ENCODE measurements at regions not wholly inside any gene's neighbourhood (a gene's known extent, or its start where the extent isn't known, plus 50 kb on each side); places are given as distances from the start of the nearest gene placed in this dataset.
A peak's percentile ranks its signal among the peaks of the same experiment; 100 is the strongest.
"Not testable (repeated sequence)": the region's sequence is repeated elsewhere in the genome, so short reads cannot be mapped to it uniquely, and the experiment has no call there.

GRCh38 chr14:87241018-87241768 lies 751.8 kb downstream of the GALC start:
- Histone ChIP-seq H4K20me1 (replicated peaks; ENCODE audit: insufficient read depth) (no peaks in the 10 kb centered on the region), H3K9me2 (ENCODE audit: insufficient read depth) (no peaks in the 10 kb centered on the region), H3K4me1 (ENCODE audit: insufficient read depth) (peaks cover 26% of the 10 kb centered on the region), H2AFZ (no peak overlapping the region), H3K27me3 (ENCODE audit: insufficient read depth) (no peaks in the 10 kb centered on the region), H3K79me2 (replicated peaks; ENCODE audit: insufficient read depth) (no peaks in the 10 kb centered on the region), H3F3A (replicated peaks; ENCODE audit: low read depth) (no peaks in the 10 kb centered on the region), H3K27ac (ENCODE audit: low read depth) (peak overlapping the region; percentile 77), H3K4me3 (no peak overlapping the region), H3K36me3 (ENCODE audit: insufficient read depth) (no peaks in the 10 kb centered on the region), H3K4me2 (peak overlapping the region; percentile 21)
- DNase-seq (ENCODE audit: low spot score) (no peak), ATAC-seq (no peak)
- Mint-ChIP-seq H3K27me3 (ENCODE audit: insufficient read depth, low read depth, poor library complexity) (peaks cover 2% of the 10 kb centered on the region), H3K4me3 (no peak overlapping the region), H3K4me1 (peaks cover 44% of the 10 kb centered on the region), H3K36me3 (ENCODE audit: low read depth) (peaks cover 19% of the 10 kb centered on the region), H3K9me3 (peaks cover 3% of the 10 kb centered on the region; the same call in 2 of the 3 replicates), H3K27ac (no peak overlapping the region)
- TF ChIP-seq ETS1 (IDR thresholded peaks at IDR 0.05), result no peak
- TF ChIP-seq JUNB (IDR thresholded peaks at IDR 0.05; ENCODE audit: unreplicated experiment), result no peak
- TF ChIP-seq ZNF114 (CRISPR knock-in tag; IDR thresholded peaks at IDR 0.05), result no peak
- TF ChIP-seq POLR2AphosphoS5 (IDR thresholded peaks at IDR 0.05; ENCODE audit: low read depth), result no peak
- no peak for TF ChIP-seq EZH2 (IDR thresholded peaks at IDR 0.05; ENCODE audit: low read depth, unreplicated experiment)
- no peak for TF ChIP-seq STAT1 (IDR thresholded peaks at IDR 0.05; ENCODE audit: unreplicated experiment)
- TF ChIP-seq ZNF331 (CRISPR knock-in tag; IDR thresholded peaks at IDR 0.05; ENCODE audit: low read depth), result no peak

- Histone ChIP-seq H3K4me2 (peak overlapping the region; percentile 72), H3K4me3 (peak overlapping the region; percentile 39), H3K27ac (ENCODE audit: low read depth) (peak overlapping the region; percentile 82), H3K4me1 (ENCODE audit: insufficient read depth) (peaks cover 26% of the 10 kb centered on the region)
- DNase-seq (ENCODE audit: low spot score), result peak; percentile 38
- peak overlapping the region; percentile 44 for H3K27ac Mint-ChIP-seq
- not testable (repeated sequence) for H2AFZ ChIP-seq; H3K36me3 ChIP-seq (ENCODE audit: insufficient read depth); ATAC-seq; H3K27me3 Mint-ChIP-seq (ENCODE audit: insufficient read depth, low read depth, poor library complexity); H3K9me3 Mint-ChIP-seq; H4K20me1 ChIP-seq (replicated peaks; ENCODE audit: insufficient read depth); H3K27me3 ChIP-seq (ENCODE audit: insufficient read depth); H3F3A ChIP-seq (replicated peaks; ENCODE audit: low read depth); H3K9me2 ChIP-seq (ENCODE audit: insufficient read depth); H3K79me2 ChIP-seq (replicated peaks; ENCODE audit: insufficient read depth)
- peaks cover 44% of the 10 kb centered on the region for H3K4me1 Mint-ChIP-seq
- H3K36me3 Mint-ChIP-seq (ENCODE audit: low read depth), result peaks cover 18% of the 10 kb centered on the region
- H3K4me3 Mint-ChIP-seq, result peak overlapping the region; percentile 11; the same call in 2 of the 3 replicates
Measured at GRCh38 chr14:87240319-87240718, 752.7 kb downstream of the GALC start.

GRCh38 chr14:87233806-87234384 lies 759.1 kb downstream of the GALC start:
- Histone ChIP-seq H3K27me3 (ENCODE audit: insufficient read depth) (no peaks in the 10 kb centered on the region), H3K4me1 (ENCODE audit: insufficient read depth) (peaks cover 35% of the 10 kb centered on the region), H4K20me1 (replicated peaks; ENCODE audit: insufficient read depth) (no peaks in the 10 kb centered on the region), H2AFZ (no peak overlapping the region), H3K27ac (ENCODE audit: low read depth) (peak overlapping the region; percentile 5; the same call in 1 of the 2 replicates), H3K36me3 (ENCODE audit: insufficient read depth) (no peaks in the 10 kb centered on the region), H3K79me2 (replicated peaks; ENCODE audit: insufficient read depth) (no peaks in the 10 kb centered on the region), H3K4me2 (no peak overlapping the region; the same call in 1 of the 2 replicates), H3K9me2 (ENCODE audit: insufficient read depth) (no peaks in the 10 kb centered on the region), H3F3A (replicated peaks; ENCODE audit: low read depth) (no peaks in the 10 kb centered on the region), H3K4me3 (no peak overlapping the region)
- H3K9me3 Mint-ChIP-seq, result peaks cover 25% of the 10 kb centered on the region
- H3K27ac Mint-ChIP-seq, result no peak overlapping the region
- H3K27me3 Mint-ChIP-seq (ENCODE audit: insufficient read depth, low read depth, poor library complexity), result peaks cover 5% of the 10 kb centered on the region
- peaks cover 37% of the 10 kb centered on the region for H3K4me1 Mint-ChIP-seq
- H3K36me3 Mint-ChIP-seq (ENCODE audit: low read depth), result peaks cover 39% of the 10 kb centered on the region
- no peak overlapping the region for H3K4me3 Mint-ChIP-seq
- DNase-seq (ENCODE audit: low spot score) (no peak), ATAC-seq (no peak)
- no peak for TF ChIP-seq ZNF331 (CRISPR knock-in tag; IDR thresholded peaks at IDR 0.05; ENCODE audit: low read depth)
- TF ChIP-seq CREB1 (CRISPR knock-in tag; IDR thresholded peaks at IDR 0.05; ENCODE audit: low read depth), result no peak
- no peak for TF ChIP-seq JUNB (IDR thresholded peaks at IDR 0.05; ENCODE audit: unreplicated experiment)
- TF ChIP-seq STAT1 (IDR thresholded peaks at IDR 0.05; ENCODE audit: unreplicated experiment), result no peak
- TF ChIP-seq ZNF114 (CRISPR knock-in tag; IDR thresholded peaks at IDR 0.05), result no peak
- TF ChIP-seq CTCF (conservative IDR thresholded peaks at IDR 0.05; ENCODE audit: low read depth in 2 of 2), result no peak
- no peak for TF ChIP-seq REST (IDR thresholded peaks at IDR 0.05; ENCODE audit: unreplicated experiment)
- TF ChIP-seq NANOG (IDR thresholded peaks at IDR 0.05; ENCODE audit: borderline replicate concordance), result no peak

Data from GM23338 (cell line).